HEK293 (cell line): ENCODE measurements at regions not wholly inside any gene's neighbourhood (a gene's known extent, or its start where the extent isn't known, plus 50 kb on each side); places are given as distances from the start of the nearest gene placed in this dataset.
A peak's percentile ranks its signal among the peaks of the same experiment; 100 is the strongest.

Experiments used
- CTCF ChIA-PET: fragments of 350-600 bp; formaldehyde crosslinking; extraction: SDS; loops from one replicate; lab custom pipeline; 2021; ENCODE audit warnings: antibody characterized with exemption; lab: Yijun Ruan, JAX
- POLR2A ChIA-PET: fragments of 300-600 bp; formaldehyde crosslinking; extraction: SDS; loops from one replicate; lab custom pipeline; 2020; ENCODE audit warnings: antibody characterized with exemption, inconsistent platforms; lab: Yijun Ruan, JAX
- H3K27ac ChIP-seq: fragments of 200-500 bp; sonication (Bioruptor generic); 2 replicates; pipeline ENCODE4 v1.5.1; 2014; ENCODE audit warnings: low read depth, low read length, control low read depth, inconsistent platforms; ENCODE audit errors: extremely low read depth
- H3K36me3 ChIP-seq, 2 experiments: fragments of 200-500 bp in 1 of 2; sonication (Bioruptor generic) in 1 of 2; 1 replicate in 1 of 2; 2 replicates in 1 of 2; pipeline ENCODE4 v1.5.1; 2014 to 2017; ENCODE audit warnings: inconsistent platforms in 2 of 2, low read length in 2 of 2; ENCODE audit not compliant: control insufficient read depth in 2 of 2, insufficient read depth in 1 of 2
- H3K4me1 ChIP-seq: fragments of 200-500 bp; sonication (Bioruptor generic); 2 replicates; pipeline ENCODE4 v1.5.1; 2014; ENCODE audit warnings: mild to moderate bottlenecking, low read length, inconsistent platforms; ENCODE audit not compliant: control insufficient read depth, insufficient read depth
- H3K4me3 ChIP-seq: 2 replicates; pipeline ENCODE4 v1.5.1; 2011; ENCODE audit warnings: low read depth, mild to moderate bottlenecking, control low read depth, low read length, moderate library complexity
- H3K9me3 ChIP-seq: fragments of 200-500 bp; sonication (Bioruptor generic); 2 replicates; pipeline ENCODE4 v1.5.1; 2014; ENCODE audit warnings: low read depth, low read length, inconsistent platforms; ENCODE audit not compliant: control insufficient read depth, insufficient read depth
- CTCF ChIP-seq: fragments of 450-650 bp; formaldehyde crosslinking; IDR thresholded peaks from 2 replicates; pipeline ENCODE4 v1.5.1; 2016; ENCODE audit warnings: missing biosample characterization, missing genetic modification characterization
- KLF17 ChIP-seq: fragments of 450-650 bp; formaldehyde crosslinking; IDR thresholded peaks from 2 replicates; pipeline ENCODE4 v1.5.1; 2016; ENCODE audit warnings: missing biosample characterization, missing genetic modification characterization
- MZF1 ChIP-seq: fragments of 450-650 bp; formaldehyde crosslinking; IDR thresholded peaks from 2 replicates; pipeline ENCODE4 v1.5.1; 2017; ENCODE audit warnings: missing biosample characterization, missing genetic modification characterization, borderline replicate concordance
- YY2 ChIP-seq: fragments of 450-650 bp; formaldehyde crosslinking; IDR thresholded peaks from 2 replicates; pipeline ENCODE4 v1.5.1; 2016; ENCODE audit warnings: missing biosample characterization, missing genetic modification characterization
- ZFHX2 ChIP-seq: fragments of 450-650 bp; formaldehyde crosslinking; conservative IDR thresholded peaks from 2 replicates; pipeline ENCODE4 v1.5.1; 2016; ENCODE audit warnings: missing biosample characterization, missing genetic modification characterization
- ZFP37 ChIP-seq: fragments of 450-650 bp; formaldehyde crosslinking; IDR thresholded peaks from 2 replicates; pipeline ENCODE4 v1.5.1; 2016; ENCODE audit warnings: missing biosample characterization, missing genetic modification characterization
- ZNF121 ChIP-seq: fragments of 450-650 bp; formaldehyde crosslinking; IDR thresholded peaks from 2 replicates; pipeline ENCODE4 v1.5.1; 2016; ENCODE audit warnings: missing biosample characterization, missing genetic modification characterization
- ZNF292 ChIP-seq: fragments of 450-650 bp; formaldehyde crosslinking; IDR thresholded peaks from 2 replicates; pipeline ENCODE4 v1.5.1; 2016; ENCODE audit warnings: low read depth, missing biosample characterization, missing genetic modification characterization, borderline replicate concordance
- ZNF324 ChIP-seq: fragments of 450-650 bp; formaldehyde crosslinking; IDR thresholded peaks from 2 replicates; pipeline ENCODE4 v1.5.1; 2016; ENCODE audit warnings: missing biosample characterization, missing genetic modification characterization
- ZNF335 ChIP-seq: fragments of 450-650 bp; formaldehyde crosslinking; conservative IDR thresholded peaks from 2 replicates; pipeline ENCODE4 v1.5.1; 2016; ENCODE audit warnings: missing biosample characterization, missing genetic modification characterization
- ZNF391 ChIP-seq: fragments of 450-650 bp; formaldehyde crosslinking; IDR thresholded peaks from 2 replicates; pipeline ENCODE4 v1.5.1; 2016; ENCODE audit warnings: low read depth, missing biosample characterization, missing genetic modification characterization, borderline replicate concordance
- ZNF394 ChIP-seq: fragments of 450-650 bp; formaldehyde crosslinking; IDR thresholded peaks from 2 replicates; pipeline ENCODE4 v1.5.1; 2016; ENCODE audit warnings: missing biosample characterization, missing genetic modification characterization, mild to moderate bottlenecking, moderate library complexity, borderline replicate concordance
- ZNF423 ChIP-seq: fragments of 450-650 bp; formaldehyde crosslinking; IDR thresholded peaks from 2 replicates; pipeline ENCODE4 v1.5.1; 2016; ENCODE audit warnings: missing biosample characterization, missing genetic modification characterization
- ZNF560 ChIP-seq: fragments of 450-650 bp; formaldehyde crosslinking; IDR thresholded peaks from 2 replicates; pipeline ENCODE4 v1.5.1; 2017; ENCODE audit warnings: missing biosample characterization, missing genetic modification characterization, borderline replicate concordance
- ZNF654 ChIP-seq: fragments of 450-650 bp; formaldehyde crosslinking; IDR thresholded peaks from 2 replicates; pipeline ENCODE4 v1.5.1; 2016; ENCODE audit warnings: low read depth, missing biosample characterization, missing genetic modification characterization
- ZNF777 ChIP-seq: fragments of 450-650 bp; formaldehyde crosslinking; IDR thresholded peaks from 2 replicates; pipeline ENCODE4 v1.5.1; 2017; ENCODE audit warnings: missing biosample characterization, missing genetic modification characterization, borderline replicate concordance

GRCh38 chr3:154956815-154957214 is 123.3 kb upstream of the MME start (continued):
- TF ChIP-seq YY2 (tag by site-specific recombination) (no peak), ZNF391 (tag by site-specific recombination) (no peak), ZNF423 (tag by site-specific recombination) (no peak), ZFHX2 (tag by site-specific recombination) (no peak), KLF17 (tag by site-specific recombination) (no peak), ZNF324 (tag by site-specific recombination) (no peak), ZNF121 (tag by site-specific recombination) (no peak), ZNF394 (tag by site-specific recombination) (no peak)

DNA sequence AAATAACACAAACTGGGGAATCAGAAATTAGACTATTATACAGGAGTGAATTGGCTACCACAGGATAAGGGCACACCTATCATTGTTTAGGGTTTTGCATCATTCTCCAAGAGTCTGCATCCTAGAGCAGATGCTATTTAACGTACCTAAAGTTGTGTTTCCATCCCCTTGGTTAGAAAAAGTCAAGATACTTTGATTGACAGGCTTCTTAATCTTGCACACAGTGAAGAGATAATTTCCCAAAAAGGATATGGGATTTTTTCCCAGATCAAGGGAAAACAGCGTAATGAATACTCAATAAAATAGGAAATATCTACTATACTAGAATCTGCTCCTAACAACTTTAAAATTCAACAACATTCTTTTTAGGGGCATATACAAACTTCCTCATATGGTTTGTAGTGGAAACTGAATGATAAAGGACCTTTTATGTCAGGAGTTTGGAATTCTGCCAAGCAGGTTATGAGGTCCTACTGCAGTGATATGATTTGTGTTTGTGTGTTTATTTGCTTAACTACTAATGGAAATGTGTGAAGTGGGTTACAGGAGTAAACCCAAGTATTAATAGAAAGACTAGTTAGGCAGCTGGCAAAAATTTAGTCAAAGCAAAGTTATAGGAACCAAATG is 124.1 kb upstream of the MME start:
- Histone ChIP-seq H3K27ac (no peak overlapping the region), H3K36me3 (no peaks in the 10 kb centered on the region), H3K4me1 (no peaks in the 10 kb centered on the region), H3K9me3 (no peaks in the 10 kb centered on the region), H3K4me3 (no peak overlapping the region)
- CTCF ChIA-PET, result interaction anchor here (0.6 to 4.3 kb wide), 2 partner anchors 96 to 367 kb away, joined by 3 to 32 read pairs; no protein-coding TSS in a partner anchor
- TF ChIP-seq ZNF560 (no peak), ZNF335 (tag by site-specific recombination) (no peak), ZFP37 (no peak), ZNF777 (tag by site-specific recombination) (no peak), MZF1 (tag by site-specific recombination) (no peak)
- POLR2A ChIA-PET, result no interaction called here

GRCh38 chr3:154954757-154955156 is 125.4 kb upstream of the MME start:
- peak; percentile 17; the same call in 1 of the 2 replicates for TF ChIP-seq ZNF654 (tag by site-specific recombination)
- no peak for TF ChIP-seq CTCF (tag by site-specific recombination)
- TF ChIP-seq, all 188 proteins: peak for 1
- ChIA-PET CTCF (interaction anchor here (0.6 to 4.3 kb wide), 14 partner anchors 9 to 885 kb away, joined by 3 to 32 read pairs (median 4); no protein-coding TSS in a partner anchor), POLR2A (no interaction called here)
- H3K27ac ChIP-seq, result no peak overlapping the region
- no peak overlapping the region for H3K4me3 ChIP-seq
- no peaks in the 10 kb centered on the region for H3K4me1 ChIP-seq
- no peaks in the 10 kb centered on the region for H3K9me3 ChIP-seq
- no peaks in the 10 kb centered on the region for H3K36me3 ChIP-seq

DNA sequence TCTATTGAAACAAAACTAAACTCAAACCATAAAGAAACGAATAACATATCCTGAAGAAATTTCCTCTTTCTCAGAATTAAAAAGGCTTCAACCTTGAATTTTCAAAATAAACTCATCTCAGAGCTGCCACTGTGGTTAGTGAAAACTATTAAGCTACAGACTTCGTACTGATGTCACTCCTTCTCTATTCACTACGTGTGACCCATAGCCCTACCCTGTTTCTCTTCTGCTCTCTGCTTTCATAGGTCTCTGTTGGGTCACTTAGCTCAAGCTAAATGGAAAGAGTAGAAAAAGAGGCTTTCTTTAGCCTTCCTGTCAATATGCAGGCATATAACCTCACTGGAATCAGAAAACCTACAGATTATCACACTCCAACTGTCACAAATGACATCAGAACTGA is 126.6 kb upstream of the MME start:
- Histone ChIP-seq H3K36me3 (no peaks in the 10 kb centered on the region), H3K4me1 (no peaks in the 10 kb centered on the region), H3K27ac (no peak overlapping the region), H3K9me3 (no peaks in the 10 kb centered on the region), H3K4me3 (no peak overlapping the region)
- ChIA-PET CTCF (interaction anchor here (0.7 to 4.3 kb wide), 4 partner anchors 15 to 369 kb away, joined by 3 to 32 read pairs (median 5); no protein-coding TSS in a partner anchor), POLR2A (interaction anchor here (0.7 kb wide), 1 partner anchor 191 kb away, joined by 4 read pairs; no protein-coding TSS in a partner anchor)
- TF ChIP-seq ZNF292 (tag by site-specific recombination), result no peak
